Nephron progenitor cell (in vitro differentiated cells): ENCODE measurements at regions not wholly inside any gene's neighbourhood (a gene's known extent, or its start where the extent isn't known, plus 50 kb on each side); places are given as distances from the start of the nearest gene placed in this dataset.
"Not testable (repeated sequence)": the region's sequence is repeated elsewhere in the genome, so short reads cannot be mapped to it uniquely, and the experiment has no call there.

Experiments used
- DNase-seq: peaks from one replicate; pipeline ENCODE4 v3.0.0; 2021
- H3K27ac Mint-ChIP-seq: 2 replicates; pipeline ENCODE4 v1.8.0; 2021; ENCODE audit warnings: mild to moderate bottlenecking, moderate library complexity, mixed read lengths
- H3K27me3 Mint-ChIP-seq: 2 replicates; pipeline ENCODE4 v1.8.0; 2021; ENCODE audit warnings: mild to moderate bottlenecking, low read depth, mixed read lengths; ENCODE audit not compliant: poor library complexity
- H3K36me3 Mint-ChIP-seq: 2 replicates; pipeline ENCODE4 v1.8.0; 2021; ENCODE audit warnings: low read depth, mixed read lengths
- H3K4me1 Mint-ChIP-seq: 2 replicates; pipeline ENCODE4 v1.8.0; 2021; ENCODE audit warnings: mixed read lengths
- H3K4me3 Mint-ChIP-seq: 2 replicates; pipeline ENCODE4 v1.8.0; 2021; ENCODE audit warnings: mild to moderate bottlenecking, moderate library complexity, mixed read lengths
- H3K9me3 Mint-ChIP-seq: 2 replicates; pipeline ENCODE4 v1.8.0; 2021; ENCODE audit warnings: mild to moderate bottlenecking, moderate library complexity, mixed read lengths
- TF ChIP-seq, protein P1 (sequence below): fragments of 200-600 bp; sonication (generic); IDR thresholded peaks from 2 replicates; pipeline ENCODE4 v1.5.0; 2021; ENCODE audit warnings: antibody characterized with exemption

DNA sequence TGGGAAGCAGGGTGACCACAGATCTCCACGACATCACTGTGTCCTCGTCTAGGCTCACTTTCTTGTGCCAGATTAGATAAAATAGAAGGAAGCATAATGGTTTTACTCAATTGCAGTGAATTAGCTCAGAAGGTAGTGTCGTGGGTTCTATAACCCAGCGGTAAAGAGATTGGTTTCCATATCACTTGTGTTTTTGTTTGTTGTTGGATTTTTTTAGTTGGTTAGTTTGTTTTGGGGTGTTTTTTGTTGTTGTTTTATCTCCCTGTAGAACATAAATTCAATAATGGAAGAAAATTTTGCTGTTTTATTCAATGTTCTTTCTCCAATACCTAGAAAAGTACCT lies 85.9 kb upstream of the PRSS16 start:
- Mint-ChIP-seq H3K27me3 (peaks cover 9% of the 10 kb centered on the region), H3K4me3 (no peak overlapping the region), H3K27ac (no peak overlapping the region), H3K4me1 (peaks cover 33% of the 10 kb centered on the region), H3K36me3 (no peaks in the 10 kb centered on the region), H3K9me3 (no peaks in the 10 kb centered on the region)
- TF ChIP-seq, protein P1, sequence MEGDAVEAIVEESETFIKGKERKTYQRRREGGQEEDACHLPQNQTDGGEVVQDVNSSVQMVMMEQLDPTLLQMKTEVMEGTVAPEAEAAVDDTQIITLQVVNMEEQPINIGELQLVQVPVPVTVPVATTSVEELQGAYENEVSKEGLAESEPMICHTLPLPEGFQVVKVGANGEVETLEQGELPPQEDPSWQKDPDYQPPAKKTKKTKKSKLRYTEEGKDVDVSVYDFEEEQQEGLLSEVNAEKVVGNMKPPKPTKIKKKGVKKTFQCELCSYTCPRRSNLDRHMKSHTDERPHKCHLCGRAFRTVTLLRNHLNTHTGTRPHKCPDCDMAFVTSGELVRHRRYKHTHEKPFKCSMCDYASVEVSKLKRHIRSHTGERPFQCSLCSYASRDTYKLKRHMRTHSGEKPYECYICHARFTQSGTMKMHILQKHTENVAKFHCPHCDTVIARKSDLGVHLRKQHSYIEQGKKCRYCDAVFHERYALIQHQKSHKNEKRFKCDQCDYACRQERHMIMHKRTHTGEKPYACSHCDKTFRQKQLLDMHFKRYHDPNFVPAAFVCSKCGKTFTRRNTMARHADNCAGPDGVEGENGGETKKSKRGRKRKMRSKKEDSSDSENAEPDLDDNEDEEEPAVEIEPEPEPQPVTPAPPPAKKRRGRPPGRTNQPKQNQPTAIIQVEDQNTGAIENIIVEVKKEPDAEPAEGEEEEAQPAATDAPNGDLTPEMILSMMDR = no peak
- no peak for DNase-seq

DNA sequence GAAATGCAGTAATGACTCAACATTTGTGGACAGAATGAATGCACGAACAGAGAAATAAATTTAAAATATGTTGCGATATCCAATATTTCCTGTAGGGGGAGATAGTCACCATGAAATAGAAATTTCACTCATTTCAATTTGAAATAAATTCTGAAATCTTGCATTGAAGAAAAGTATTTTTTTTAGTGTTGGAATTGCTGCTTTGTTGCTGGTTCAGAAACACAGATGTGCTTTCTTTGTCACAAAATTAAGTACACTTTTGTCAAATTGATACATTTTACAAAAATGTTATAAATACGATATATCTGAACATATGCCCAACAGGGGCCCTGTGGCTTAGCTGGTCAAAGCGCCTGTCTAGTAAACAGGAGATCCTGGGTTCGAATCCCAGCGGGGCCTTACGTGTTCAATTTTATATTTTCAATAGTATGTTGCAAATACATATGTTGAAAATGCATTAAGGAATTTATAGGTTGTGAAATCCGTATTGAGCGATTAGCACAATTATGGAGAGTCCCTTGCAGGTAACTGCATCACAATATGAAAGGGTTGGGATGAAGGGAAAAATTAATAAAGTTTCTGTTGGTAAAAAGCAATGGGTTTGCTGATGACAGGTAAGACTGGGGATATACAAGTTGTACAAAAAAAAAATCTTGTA lies 85.4 kb upstream of the PRSS16 start:
- H3K27ac Mint-ChIP-seq = no peak overlapping the region
- DNase-seq = peak; percentile 58

DNA sequence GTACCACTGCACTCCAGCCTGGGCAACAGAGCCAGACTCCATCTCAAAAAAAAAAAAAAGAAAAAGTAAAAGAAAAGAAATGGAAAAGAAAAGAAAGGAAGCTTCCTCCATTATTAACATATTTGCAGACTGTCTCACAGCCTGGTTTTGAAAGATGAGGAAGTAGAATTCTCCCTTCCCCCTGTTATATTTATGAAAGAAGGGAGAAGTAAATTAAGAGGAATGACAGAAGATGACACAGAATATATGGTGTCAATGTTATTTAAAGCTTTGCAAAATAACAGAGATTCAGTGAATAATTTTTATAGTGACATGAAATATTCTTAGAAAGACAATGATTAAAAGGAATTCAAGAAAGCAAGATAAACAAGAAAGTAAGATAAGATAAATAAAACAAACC lies 83.7 kb upstream of the PRSS16 start:
- Mint-ChIP-seq H3K9me3 (no peaks in the 10 kb centered on the region), H3K27me3 (no peaks in the 10 kb centered on the region), H3K27ac (no peak overlapping the region), H3K4me1 (peaks cover 27% of the 10 kb centered on the region), H3K36me3 (no peaks in the 10 kb centered on the region), H3K4me3 (no peak overlapping the region)
- no peak for DNase-seq
- TF ChIP-seq, protein P1 = no peak

More for the DNA sequence above, 85.4 kb upstream of the PRSS16 start:
- H3K27me3 Mint-ChIP-seq = peaks cover 4% of the 10 kb centered on the region
- no peaks in the 10 kb centered on the region for H3K9me3 Mint-ChIP-seq
- TF ChIP-seq, protein P1 = peak; percentile 78
- H3K4me3 Mint-ChIP-seq = no peak overlapping the region
- H3K36me3 Mint-ChIP-seq = no peaks in the 10 kb centered on the region
- peaks cover 28% of the 10 kb centered on the region for H3K4me1 Mint-ChIP-seq

DNA sequence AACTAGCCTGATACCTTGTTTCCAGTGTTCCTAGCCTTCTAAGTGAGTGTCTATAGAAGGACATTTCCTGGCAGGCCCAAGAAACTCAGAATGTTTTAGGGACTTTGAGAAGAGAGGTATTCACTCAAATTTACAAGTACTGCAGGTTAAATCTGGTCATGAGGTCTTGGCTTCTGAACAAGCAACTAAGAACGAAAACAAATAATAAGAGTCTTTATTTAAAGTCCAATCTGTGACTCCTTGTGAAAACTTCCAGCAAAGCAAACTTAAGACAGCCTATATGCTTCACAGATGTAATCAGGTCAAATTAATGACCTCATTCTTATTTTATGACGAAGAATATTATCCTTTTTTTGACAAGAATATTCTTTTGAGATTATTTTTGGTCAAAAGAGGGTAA lies 79.4 kb upstream of the PRSS16 start:
- no peak for DNase-seq
- Mint-ChIP-seq H3K36me3 (peaks cover 11% of the 10 kb centered on the region), H3K27ac (no peak overlapping the region), H3K9me3 (peaks cover 27% of the 10 kb centered on the region), H3K4me1 (peaks cover 22% of the 10 kb centered on the region), H3K4me3 (no peak overlapping the region), H3K27me3 (no peaks in the 10 kb centered on the region)
- TF ChIP-seq, protein P1 = no peak

- Mint-ChIP-seq H3K27me3 (no peaks in the 10 kb centered on the region), H3K4me3 (no peak overlapping the region), H3K27ac (peak overlapping the region; percentile 92), H3K4me1 (peaks cover 22% of the 10 kb centered on the region), H3K36me3 (peaks cover 11% of the 10 kb centered on the region), H3K9me3 (peaks cover 27% of the 10 kb centered on the region)
- TF ChIP-seq, protein P1 = no peak
- DNase-seq = no peak
These were observed 78.7 kb upstream of the PRSS16 start for GRCh38 chr6:27168586-27169443.

GRCh38 chr6:27172524-27173231 lies 74.8 kb upstream of the PRSS16 start:
- peaks cover 27% of the 10 kb centered on the region for H3K9me3 Mint-ChIP-seq
- H3K36me3 Mint-ChIP-seq = peaks cover 11% of the 10 kb centered on the region
- H3K27ac Mint-ChIP-seq = peak overlapping the region; percentile 20
- H3K4me1 Mint-ChIP-seq = peaks cover 22% of the 10 kb centered on the region
- DNase-seq, H3K4me3 Mint-ChIP-seq, H3K27me3 Mint-ChIP-seq: not testable (repeated sequence)

DNA sequence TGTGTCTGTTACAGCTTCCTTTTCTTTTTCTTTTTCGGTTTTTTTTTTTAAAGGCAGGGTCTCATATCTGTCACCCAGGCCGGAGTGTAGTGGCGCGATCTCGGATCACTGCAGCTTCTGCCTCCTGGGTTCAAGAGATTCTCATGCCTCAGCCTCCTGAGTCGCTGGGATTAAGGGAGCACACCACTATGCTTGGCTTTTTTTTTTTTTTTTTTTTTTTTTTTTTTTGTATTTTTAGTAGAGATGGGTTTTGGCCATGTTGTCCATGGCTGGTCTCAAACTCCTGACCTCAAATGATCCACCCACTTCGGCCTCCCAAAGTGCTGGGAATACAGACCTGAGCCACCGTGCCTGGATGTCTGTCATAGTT lies 74.3 kb upstream of the PRSS16 start:
- Mint-ChIP-seq H3K36me3 (peaks cover 11% of the 10 kb centered on the region), H3K4me1 (peaks cover 19% of the 10 kb centered on the region), H3K9me3 (peaks cover 27% of the 10 kb centered on the region)
- not testable (repeated sequence) for DNase-seq, H3K4me3 Mint-ChIP-seq, H3K27me3 Mint-ChIP-seq, H3K27ac Mint-ChIP-seq
